ENCODE measurements at regions not wholly inside any gene's neighbourhood (a gene's known extent, or its start where the extent isn't known, plus 50 kb on each side); places are given as distances from the start of the nearest gene placed in this dataset.
A peak's percentile ranks its signal among the peaks of the same experiment; 100 is the strongest.
"Not testable (repeated sequence)": the region's sequence is repeated elsewhere in the genome, so short reads cannot be mapped to it uniquely, and the experiment has no call there.

DNA sequence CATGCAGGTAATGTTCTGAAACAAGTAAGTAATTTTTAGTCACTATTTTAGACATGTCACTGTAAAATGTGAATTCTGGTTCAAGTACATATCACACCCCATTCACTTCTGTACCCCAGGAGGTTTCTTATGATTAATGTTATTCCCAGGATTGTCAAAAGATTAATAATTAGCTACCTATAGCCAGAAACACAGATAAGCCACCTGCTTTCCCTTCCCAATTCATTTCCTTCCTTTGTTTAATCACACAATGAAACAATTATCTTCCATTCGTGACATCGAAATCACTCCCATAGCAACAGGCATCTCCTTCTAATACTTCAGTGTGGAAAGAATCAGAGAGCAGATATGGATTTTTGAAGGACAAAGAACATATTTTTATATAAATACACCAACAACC, 1650.3 kb upstream of the CELF4 start:
- DNase-seq: no peak

DNA sequence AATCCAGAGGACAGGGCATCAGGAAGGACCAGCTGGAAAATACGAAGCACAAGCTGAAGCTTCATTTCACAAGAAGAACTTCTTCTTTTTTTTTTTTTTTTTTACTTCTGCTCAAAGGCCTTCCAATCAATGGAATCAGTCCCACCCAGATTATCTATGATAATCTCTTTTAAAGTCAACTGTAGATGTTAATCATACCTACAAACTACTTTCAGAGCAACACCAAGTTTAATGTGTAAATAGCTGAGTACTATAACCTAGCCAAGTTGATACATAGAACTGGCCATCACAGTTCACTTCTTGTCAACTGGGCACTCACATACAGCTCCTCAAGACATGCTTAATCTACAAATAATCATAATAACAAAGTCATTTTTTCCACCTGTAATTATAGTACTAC, 1645.9 kb upstream of the CELF4 start:
- DNase-seq: no peak

DNA sequence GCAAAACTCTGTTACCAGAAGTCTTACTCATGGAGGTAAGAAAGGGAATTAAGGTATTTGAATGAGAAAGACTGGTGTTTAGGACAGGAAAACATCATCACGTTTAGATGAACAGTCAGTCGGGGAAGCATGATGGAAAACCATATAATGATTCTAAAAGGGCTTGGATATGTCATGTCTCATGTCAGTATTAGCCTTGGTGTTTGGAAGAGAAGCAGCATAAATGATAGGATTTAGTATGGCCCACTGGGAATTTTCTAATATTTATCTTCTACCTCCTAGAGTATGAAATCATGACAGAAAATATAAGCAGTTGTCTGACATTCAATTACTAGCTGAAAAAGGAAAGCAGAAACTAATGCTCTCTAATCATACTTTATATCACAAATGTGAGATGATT, 1643.6 kb upstream of the CELF4 start:
- no peak for DNase-seq

DNA sequence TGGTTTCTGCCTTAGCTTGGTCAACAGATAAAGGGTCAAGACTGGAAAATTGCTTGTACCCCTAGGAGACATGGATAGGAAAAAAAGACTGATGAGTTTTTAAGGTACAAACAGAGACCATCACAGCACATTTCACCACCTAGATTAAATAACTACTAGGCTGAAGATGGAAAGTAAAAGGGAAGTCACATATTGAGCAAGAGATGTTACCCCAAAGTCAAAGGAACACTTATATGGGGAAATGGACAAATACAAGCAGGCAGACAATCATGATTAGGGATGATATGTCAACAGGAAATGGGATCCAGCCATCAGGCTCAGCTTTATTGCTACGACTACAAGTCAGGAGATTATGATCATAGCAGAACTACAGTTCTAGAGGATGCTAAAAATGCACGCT, 1643.1 kb upstream of the CELF4 start:
- no peak for DNase-seq

DNA sequence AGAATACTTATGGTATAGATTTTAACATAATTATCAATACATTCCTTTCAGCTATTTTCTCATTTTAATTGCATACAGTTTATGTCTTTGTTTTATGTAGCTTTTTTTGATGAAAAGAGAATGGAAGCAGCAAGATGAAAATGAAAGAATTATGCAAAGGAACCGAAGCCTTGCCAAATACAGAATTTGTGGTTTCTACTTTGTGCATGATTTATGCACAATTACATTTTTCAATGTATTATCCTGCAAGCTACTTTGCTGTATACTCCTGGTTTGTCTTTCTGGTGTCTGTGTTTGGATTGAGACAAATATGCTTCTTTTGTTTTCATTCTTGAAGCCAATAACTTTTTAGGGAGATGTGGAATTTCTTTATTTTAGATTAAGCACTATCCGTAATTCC, 1642.6 kb upstream of the CELF4 start:
- no peak for DNase-seq

DNA sequence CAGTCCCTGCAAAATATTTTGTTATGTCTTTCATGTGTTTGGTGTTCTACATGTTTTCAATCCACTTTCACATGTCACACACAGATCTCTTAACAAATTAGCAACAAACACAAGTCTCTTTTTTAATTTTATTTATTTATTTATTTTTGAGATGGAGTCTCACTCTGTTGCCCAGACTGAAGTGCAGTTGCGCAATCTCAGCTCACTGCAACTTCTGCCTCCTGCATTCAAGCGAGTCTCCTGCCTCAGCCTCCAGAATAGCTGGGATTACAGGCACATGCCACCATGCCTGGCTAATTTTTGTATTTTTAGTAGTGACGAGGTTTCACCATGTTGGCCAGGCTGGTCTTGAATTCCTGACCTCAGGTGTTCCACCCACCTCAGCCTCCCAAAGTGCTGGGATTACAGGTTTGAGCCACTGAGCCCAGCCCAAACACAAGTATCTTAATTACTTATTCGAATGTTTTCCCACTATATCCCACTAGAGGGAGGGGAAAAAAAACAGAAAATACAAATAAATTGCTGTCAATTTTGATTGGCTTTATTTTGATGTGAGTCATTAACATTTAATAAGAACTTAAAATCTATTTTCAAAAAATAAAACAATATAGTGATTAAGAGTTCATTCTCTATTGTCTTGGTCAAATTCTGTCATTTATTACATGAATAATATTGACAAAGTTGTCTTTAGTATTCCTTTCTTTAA, 1641.0 kb upstream of the CELF4 start:
- not testable (repeated sequence) for DNase-seq

DNA sequence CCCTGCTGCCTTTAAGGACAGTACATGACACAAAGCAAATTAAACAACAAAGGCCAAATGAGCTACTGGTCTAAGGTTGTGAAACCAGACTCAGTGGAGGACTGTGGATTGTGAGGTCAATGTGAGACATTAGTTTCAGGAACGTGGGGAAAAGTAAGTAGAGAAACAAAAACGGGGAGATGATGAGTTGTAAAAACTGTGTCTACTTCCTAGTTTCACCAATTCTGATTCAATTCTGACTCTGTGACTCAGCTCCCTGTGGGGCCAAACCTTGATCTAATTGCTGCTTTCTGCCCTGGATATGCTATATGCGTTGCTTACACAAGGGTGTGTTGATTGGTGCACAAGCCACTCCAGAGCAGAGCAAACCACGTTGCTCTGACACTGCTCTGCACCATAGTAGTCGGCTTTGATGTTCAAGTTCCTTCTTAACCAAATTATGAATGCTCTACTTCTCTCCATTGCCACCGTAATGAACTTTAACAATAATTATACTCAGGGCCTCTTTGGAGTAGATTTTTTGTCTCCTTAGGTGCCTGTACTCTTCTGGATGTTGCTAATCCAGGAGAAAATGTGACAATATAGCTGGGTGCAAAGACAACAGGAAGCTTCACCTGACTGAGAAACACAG, 1640.1 kb upstream of the CELF4 start:
- DNase-seq: no peak

DNA sequence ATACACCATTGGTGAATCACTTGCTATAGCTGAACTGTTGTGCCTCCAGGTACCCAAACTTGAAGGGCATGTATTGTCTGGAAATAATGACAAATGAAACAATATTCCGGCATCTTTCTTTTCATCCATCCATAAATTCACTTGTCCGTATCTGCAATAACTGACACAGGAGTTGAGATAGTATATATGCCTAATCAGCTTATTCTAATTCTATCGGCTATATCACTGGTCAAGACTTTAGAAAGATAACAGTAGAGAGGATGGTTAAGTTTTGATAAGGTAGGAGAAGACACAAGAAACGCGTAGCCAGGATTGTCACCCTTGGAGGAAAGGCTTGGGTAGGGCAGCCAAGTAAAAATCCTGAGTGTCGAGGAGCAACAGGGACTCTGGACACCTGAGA, 1634.6 kb upstream of the CELF4 start:
- DNase-seq: no peak

DNA sequence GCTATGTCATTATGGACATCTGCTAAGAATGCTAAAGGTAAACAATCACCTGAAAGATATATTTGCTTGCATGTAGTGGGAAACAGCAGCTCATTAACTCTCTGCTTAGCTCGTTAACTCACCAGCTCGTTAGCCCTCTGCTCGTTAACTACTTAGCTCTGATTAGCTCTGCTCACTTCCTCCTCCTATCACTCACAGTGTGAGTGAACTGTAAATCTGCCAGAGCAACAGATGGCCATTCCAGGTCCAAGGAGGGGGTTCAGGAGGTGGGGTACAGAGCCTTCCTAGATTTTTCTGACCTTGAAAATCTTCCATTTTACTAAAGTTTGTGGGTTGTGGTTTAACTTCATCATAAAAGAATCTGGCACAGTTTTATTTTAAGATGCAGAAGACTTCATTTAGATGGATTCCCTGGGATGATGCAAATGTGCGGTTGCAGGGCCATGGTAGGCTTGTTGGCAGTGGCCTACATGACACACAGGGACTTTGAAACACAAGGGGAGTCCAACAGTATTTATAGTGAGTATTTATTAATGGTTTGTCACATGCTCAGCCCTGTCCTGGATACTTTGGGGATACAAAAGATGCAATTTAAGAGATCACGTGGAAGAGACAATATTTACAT, 1633.7 kb upstream of the CELF4 start:
- DNase-seq: peak; percentile 12 to 78

DNA sequence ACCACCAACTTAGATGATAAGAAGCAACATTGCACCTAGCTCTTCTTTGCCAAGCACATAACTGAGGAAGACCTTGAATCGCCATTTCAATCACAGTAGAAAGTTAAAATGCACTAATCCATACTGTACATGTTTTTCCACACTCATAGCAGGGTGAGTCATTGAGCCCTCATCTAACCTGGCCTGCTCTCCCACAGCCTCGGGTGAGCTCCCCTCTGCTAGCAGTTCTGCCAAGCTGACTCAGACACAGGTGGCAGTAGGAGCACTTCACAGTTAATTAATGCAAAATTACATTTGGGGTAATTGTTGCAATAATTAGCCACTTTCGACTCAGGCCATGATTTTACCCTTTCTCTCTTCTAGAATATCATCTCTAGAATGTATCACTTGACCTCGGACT, 1632.8 kb upstream of the CELF4 start:
- peak in 1 of 2 experiments; percentile 58 for DNase-seq

DNA sequence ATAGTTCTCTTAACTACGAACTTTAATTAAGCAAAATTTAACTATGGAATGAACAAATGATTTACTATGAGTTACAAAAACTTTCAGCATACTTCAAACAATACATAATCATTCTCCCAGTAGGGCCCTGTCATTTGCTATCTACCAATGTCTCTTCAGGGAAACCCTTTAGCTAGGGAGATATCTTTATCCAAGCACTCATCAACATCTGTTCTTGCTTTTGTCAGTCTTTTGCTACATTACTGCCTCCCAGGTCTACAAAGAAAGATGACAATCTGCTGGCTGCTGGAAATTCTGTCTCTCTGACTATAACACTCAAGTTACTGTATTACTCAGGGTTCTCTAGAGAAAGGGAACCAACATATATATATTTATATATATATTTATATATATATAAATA, 1626.3 kb upstream of the CELF4 start:
- DNase-seq: peak; percentile 1 to 64

DNA sequence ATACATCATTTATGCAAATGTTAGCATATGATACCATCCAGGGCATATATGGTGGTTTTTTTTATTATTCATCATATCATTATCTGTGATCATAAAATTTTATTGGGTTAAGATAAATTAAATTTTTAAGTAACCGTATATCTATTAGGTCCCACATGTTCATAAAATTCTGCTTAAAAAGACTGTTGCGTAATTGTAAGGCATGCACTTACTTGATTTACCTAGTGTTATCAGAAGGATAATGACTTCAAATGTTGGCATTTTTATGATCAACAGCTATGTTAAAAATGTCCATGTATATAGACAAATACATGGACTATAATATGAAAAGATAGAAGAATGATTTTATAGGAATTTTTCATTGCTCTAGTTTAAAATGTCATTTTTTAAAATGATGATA, 1625.5 kb upstream of the CELF4 start:
- no peak for DNase-seq

DNA sequence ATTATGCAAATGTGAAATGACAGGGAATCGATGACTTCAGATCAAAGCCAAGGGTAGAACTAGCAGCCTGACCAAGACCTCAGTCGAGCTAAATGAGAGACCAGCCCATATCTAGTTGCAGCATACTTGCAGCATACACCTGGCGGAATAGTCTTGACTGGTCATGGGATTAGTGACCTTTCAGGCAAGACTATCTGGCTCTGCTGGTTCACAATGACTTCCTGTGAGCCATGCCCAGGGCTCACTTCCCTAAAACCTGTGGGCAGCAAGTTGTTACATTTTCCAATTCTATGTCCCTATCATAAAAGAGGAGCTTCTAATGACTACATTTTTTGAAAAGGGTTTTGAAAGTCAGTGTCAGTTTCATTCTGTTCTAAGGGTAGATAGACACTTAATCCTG, 1624.9 kb upstream of the CELF4 start:
- DNase-seq: no peak

DNA sequence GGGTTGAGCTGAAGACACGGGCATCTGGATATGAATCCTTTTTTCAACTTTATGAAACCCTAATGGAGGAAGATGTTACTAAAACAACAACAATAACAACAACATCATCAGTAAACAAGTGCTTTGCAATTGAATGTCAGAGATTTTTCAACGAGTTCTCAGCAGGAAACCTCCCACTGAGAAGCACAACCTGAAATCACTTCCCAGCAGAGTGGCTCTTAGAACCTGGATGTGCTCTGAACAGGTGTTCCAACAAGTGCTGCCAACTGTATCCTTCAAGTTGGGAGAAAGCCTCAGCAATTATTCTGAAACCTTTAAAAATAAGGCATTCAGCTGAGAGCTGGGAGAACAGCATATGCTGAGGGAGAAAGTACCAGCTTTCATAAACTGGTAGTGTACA, 1622.7 kb upstream of the CELF4 start:
- DNase-seq: peak; percentile 14 to 50

DNA sequence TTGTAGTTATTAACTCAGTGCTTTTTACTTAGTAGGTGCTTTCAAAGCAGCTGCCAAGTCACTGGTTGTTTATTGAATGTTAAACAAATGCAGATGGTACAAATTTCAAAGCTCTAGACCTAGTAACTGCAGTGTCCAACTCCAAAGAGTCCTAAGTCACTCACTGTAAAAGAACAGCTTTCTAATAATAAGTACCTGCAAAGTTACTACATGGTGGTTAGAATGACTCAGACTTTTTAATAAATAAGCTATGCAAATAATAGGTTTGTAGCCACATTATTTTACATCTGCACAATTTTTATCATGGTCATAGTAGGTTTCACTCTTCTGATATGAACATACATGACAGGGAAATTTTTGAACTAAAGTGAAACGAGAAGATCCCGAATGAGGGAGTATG, 1620.4 kb upstream of the CELF4 start:
- no peak for DNase-seq

DNA sequence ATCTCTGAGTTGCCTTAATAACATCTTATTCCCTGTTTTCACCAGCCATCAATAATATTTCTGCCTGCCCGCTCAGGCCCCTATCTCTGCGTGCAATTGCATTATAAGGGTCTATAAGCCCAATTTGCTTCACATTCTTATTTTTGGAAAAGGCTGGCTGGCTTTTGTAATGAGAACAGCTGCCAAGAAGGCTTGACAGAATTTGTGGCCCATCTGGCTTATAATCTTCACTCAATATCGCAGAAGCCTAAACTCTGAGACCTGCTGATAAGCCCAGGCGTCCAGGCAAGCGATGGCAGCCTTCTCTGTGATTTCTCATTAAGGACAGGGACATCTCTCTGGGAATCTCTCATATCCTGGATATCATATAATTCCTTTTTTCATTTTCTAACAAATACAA, 1618.6 kb upstream of the CELF4 start:
- peak; percentile 62 to 93 for DNase-seq

DNA sequence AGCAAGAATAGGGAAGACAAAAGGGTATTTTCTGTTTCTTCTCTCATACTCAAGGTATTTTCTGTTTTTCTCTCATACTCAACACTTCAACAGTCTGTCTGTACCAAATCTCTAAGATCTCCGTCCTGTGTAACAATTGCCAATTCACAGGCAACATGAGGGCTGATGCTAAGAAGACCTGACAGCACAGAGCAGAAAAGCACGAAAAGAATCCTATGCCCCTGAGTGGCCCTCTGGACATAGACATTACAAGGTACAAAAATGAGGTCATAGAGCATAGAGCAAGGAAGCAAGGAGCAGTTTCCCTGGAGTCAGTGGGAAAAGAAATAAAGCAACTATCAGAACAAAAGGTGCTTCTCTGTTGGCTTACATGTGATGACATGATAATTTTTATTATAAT, 1612.6 kb upstream of the CELF4 start:
- DNase-seq: no peak

DNA sequence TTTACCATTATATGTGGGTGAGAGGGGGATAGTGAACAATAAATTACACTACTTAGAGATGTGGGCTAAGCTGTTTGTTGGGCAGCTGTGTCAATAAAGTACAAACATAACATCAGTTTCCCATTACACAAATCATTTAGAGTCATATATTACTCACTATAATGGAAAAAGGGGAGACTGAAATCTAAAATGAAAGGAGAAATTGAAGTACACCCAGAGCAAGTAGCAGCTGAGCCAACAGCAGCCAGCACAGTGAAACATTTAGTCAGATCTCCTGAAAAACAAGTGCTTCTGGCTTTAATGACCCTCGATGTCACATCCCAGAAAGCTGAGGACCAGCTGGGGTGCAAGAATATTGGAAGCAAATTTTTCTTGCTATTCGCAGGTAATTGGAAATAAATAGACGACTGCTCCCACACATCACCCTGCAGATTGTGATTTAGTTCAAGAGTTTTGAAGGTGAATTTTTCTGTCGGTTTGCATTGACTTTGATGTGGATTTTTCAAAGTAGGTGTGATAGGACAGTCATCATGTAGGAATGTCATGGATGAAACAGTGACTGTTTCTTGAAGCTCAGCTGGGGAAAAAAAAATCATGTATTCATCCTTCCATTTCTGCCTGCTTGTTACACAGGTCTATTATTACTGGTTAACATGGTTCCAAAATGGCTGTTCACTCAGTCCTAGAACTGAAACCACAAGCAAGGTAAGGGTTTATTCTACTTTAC, 1607.3 kb upstream of the CELF4 start:
- no peak for DNase-seq

DNA sequence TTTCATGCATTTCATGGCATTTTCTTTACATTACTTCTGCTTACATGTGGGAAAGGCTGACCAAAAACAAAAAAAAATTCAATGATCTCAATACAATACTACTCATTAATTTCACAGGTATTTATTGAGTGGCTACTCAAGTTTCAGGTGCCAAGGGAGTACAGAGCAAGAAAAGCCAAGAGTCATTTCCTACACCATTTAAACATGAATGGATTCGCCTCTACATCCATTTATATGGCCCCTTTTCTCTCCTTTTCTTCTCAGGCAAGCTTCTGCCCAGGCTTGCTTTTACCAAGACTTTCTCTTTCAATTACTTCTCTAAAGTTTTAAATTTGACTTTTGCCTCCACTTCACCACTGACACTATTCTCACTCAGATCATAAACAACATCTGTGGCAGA, 1603.1 kb upstream of the CELF4 start:
- DNase-seq: no peak

DNA sequence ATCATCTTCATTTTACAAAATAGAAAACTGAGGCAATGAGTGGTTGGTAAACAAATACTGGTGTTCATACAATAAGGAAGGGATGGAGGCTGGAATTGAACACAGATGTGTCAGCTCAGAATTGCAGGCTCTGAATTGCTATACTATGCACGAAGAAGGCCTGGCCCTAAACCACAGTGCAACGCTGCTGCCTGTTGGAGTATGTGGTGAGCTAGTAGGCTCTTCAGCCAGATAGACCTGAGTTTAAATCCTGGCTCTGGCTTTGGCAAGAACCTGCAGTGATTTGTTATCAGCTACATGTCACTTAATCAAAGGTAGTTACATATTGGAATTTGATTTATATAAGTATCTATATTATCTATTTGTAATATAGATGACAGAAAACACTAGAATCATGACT, 1602.4 kb upstream of the CELF4 start:
- no peak for DNase-seq

DNA sequence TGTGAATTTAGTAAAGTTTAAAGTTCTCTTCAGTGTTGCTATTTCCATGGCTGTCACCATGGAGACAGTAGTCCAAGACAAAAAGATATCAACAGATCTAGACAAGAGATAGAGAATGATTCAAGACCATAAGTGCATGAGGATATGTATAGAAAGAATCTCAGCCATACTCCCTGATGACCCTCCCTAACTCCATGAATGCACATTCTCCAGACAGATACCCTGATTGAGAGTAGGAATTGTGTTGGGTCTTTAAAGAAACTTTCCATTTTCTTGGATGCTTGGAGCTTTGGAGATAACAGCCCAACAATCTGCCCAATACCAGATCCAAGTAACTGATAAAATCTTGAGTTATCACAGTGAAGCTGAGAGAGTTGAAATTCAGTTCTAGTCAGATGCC, 1601.2 kb upstream of the CELF4 start:
- no peak for DNase-seq

DNA sequence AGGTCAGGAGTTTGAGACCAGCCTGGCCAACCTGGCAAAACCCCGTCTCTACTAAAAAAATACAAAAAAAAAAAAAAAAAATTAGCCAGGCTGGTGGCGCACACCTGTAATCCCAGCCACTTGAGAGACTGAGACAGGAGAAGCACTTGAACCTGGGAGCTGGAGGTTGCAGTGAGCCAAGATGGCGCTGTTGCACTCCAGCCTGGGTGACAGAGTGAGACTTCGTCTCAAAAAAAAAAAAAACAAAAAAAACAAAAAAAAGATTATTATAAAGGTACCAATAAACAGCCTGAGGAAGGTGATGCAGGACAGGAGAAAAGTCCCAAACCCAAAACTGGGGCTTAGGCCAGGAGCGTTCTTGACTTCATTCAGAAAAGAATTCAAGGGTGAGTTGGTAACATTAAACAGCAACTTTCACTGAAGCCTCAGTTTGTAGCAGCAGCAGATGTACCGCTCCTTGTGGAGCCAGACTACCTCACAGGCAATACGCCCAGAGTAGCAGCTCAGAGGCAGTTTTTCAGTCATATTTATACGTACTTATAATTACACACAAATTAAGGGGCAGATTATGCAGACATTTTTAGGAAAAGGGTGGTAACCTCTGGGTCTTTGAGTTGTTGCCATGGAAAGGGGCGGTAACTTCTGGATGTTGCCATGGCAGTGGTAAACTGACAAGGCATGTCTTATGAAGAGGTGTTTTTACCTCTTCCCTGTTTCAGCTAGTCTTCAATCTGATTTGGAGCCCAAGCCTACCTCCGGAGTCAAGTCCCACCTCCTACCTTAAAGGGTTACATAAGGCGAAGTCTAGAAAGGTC, 1596.6 kb upstream of the CELF4 start:
- DNase-seq: no peak

DNA sequence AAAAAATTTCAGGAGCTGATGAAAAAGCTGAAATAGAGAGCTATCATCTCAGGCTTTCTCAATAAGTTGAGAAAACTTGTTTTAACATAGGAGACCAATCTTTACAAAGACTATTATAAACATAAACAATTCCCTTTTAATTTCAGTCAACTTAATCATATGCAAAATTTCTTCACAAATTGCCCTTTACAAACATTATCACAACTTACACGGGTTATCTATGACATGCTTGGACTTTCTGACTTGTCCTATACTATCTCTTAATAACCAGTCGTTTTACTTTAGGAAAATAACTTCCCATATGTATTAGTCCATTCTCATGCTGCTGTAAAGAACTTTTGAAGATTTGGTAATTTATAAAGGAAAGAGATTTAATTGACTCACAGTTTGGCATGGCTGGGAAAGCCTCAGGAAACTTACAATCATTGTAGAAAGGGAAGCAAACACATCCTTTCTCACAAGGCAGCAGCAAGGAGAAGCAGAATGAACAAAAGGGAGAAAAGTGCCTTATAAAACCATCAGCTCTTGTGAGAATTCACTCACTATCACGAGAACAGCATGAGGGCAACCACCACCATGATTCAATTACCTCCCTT, 1583.7 kb upstream of the CELF4 start:
- peak in 1 of 2 experiments; percentile 0 for DNase-seq
